NCI-H526 (cell line): ENCODE measurements at regions not wholly inside any gene's neighbourhood (a gene's known extent, or its start where the extent isn't known, plus 50 kb on each side); places are given as distances from the start of the nearest gene placed in this dataset.
A peak's percentile ranks its signal among the peaks of the same experiment; 100 is the strongest.
"Not testable (repeated sequence)": the region's sequence is repeated elsewhere in the genome, so short reads cannot be mapped to it uniquely, and the experiment has no call there.

Experiments used
- DNase-seq, 2 experiments: peaks; one replicate each; lab custom pipeline; 2025; lab: John Stamatoyannopoulos, UW

DNA sequence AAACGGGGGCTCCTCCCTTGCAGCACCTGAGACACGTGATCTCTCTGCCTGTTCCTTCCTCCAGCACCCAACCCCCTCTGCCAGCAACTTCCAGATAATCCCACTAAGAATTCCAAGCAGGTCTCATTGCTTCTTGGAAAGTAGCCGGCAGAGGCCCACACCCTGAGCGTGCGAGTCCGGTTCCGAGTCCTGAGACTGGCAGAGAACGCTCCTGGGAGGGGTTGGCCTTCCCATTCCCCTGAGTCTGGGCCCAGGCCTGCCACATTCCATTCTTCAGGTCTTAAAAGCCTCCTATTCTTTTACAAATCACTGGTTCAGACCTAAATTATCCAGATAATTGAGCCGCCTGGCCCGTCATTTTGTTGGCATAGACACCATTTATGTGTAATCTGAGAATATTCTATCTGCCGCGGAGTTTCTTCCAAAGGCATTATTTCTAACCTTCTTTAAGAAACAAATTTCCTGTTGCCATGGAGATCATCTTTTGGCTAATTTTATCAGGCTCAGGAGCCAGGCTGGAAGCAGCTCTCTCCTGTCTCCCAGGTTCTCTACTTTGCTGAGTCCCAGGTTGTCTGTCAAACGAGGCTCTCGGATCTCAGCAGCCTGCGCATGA lies 165.4 kb downstream of the MYCN start:
- no peak for DNase-seq

DNA sequence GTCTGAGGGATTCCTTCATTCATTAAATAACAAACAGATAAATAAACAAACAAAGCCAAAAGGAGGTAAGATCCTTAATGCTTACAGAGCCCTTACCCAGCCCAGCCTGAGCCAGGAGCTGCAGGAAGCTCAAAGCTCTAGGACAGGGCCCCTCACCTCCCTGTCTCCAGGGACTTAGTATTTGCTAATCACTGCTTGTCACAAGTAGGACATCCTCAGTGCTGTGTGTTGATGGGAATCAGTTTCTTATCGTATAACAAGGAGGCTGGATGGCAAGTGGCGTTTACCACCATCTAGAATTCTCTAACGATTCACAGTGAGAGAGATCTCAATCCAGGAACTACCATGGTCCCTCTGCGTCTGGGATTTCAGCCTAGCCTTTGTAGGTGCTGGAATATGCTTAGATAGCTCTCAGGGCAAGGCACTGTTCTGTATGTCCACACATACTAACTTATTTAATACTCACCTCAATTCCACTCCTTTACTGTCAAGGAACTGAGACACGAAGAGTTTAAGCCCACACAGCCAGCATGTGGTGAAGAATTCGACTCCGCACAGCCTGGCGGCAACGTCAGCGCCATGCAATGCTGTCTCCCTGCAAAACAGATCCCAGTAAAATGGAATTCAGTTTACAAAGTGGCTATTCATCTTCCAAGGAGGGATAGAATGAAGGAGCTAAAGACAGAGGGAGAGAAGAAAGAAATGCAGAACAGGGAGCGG lies 164.8 kb downstream of the MYCN start:
- no peak for DNase-seq

DNA sequence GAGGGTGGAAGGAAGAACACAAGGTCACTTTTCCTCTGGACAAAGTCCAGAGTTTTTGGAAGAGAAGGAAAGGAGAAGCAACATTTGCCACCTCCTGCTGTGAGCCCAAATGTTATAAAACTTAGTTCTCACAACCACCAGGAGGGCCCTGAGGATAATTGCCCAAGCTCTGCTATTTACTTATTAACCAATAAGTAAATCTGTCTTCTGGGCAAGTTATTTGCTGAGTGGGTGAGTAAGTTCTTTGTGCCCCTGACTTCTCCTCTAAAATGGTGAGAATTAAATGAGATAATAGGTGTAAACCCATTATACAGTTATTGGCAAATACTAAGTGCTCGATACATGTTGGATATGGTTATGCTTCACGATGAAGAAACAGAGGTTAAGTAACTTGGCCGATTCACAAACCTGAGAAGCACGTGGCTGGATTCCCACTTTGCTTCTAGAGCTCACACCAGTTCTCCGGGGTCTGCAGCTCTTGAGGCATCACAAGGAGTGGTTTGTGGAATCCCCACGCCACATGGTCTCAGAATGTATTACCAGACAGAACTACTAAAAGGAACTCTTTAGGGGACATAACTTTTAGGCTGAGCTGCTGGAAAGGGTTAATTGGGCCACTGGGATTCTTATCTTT lies 164.1 kb downstream of the MYCN start:
- DNase-seq, result no peak

DNA sequence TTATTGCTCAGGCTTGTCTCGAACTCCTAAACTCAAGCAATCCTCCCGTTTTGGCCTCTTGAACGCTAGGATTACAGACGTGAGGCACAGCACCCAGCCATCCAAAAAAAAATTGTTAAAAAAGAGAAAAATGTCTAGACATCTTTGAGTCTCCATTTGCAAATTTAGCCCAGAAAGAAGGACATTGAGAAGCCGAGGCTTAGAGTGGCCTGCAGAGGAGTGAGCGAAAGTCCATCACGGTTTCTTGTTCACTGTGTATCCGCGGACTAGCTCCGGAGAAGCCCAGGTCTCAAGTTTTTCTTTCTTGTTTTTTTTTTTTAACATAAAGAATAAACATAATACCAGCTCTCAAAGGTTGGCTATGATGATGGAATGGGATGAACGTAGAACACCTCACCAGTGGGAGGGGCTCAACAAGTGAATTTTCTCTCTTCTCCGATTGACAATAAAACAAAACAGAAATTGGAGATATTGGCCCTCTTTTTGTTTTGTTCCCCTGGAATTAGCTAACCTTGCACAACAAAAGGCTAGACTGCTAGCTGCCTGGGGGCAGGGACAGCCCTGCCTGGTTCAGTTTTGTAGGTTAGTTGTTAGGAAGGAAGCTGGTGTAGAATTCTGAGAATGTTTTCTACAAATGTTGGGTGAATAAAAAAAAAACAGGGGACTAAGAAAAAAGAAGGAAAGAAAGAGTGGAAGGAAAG lies 163.4 kb downstream of the MYCN start:
- no peak for DNase-seq

DNA sequence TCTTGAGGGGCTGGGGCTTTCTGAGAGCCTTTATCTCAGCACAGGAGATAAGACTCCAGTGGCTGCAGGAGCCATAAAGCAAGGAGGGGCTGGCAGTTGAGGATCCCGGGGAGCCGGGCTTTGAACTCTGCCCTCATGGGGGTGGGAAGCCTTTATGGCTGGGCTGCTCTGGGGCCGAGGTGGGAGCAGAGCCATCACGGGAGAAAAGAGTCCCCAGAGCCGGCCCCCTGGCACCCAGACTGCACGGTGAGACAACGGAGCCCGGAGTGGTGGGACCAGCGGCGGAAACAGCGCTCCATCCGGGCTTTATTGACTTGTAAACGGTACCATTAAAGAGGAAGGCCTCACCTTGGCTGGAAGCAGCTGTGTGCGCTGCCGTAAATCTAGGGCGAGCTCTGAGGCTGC lies 162.6 kb downstream of the MYCN start:
- DNase-seq, result no peak

DNA sequence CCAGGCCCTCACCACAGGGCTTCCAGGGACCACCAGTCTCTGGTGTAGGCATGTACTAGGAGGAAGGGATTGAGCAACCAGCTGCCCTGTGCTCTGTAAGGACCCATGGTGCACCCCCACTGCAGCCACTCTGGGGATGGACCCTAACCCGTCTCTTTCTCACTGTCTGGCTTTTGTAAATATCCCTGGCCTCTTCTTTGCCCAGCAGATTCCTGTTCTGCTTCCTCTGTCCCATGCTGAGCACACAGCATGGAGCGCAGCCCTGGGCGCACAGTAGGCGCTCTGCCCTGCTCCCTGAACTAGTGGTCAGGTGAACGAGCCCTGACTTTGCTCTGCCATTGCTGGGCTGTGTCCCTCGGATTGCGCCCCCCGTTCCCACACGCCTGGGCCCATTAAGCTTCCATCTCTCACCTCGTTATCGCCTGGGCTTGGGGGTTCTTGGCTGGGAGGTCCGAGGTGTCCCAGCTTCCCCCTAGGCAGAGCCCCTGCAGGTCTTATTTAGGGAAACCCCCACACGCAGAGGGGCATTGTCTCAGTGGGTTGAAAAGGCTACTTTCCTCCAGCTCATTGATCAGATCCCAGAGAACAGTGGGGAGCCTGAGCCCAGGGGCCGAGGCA lies 162.1 kb downstream of the MYCN start:
- DNase-seq, result no peak

DNA sequence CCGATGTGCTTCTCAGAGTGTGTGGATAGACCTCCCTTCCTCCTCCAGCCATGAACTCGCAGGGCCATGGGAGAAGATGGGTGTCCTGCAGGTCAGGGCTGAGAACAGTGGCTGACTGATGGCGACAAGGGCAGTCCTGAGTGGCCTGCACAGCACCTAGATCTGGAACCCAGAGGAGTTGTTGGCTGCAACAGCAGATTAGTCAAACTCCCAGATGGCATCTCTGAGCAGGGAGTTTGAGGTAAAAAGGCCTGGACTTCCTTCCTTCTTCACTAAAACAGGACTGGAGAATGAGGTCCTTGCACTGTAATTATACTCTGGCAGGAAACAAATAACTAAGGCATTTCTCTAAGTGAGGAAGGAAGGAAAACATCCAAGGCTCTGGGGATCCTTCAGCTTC lies 160.8 kb downstream of the MYCN start:
- no peak for DNase-seq

DNA sequence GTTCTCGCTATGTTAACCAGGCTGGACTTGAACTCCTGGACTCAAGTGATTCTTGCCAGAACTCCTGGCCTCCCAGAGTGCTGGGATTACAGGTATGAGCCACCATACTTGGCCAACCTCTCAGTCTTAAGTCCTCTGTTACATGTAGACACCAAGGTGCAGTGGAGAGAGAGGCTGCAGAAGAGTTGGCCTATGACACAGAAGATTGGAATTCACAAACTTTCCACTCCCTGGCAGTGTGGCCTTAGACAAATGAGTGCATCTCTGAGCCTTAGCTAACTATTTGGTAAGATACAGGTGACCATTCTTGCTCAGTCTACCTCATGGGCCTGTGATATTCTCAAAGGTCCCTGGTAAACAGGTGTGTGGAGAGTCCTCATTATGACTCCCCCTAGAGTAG lies 159.7 kb downstream of the MYCN start:
- DNase-seq, result no peak

DNA sequence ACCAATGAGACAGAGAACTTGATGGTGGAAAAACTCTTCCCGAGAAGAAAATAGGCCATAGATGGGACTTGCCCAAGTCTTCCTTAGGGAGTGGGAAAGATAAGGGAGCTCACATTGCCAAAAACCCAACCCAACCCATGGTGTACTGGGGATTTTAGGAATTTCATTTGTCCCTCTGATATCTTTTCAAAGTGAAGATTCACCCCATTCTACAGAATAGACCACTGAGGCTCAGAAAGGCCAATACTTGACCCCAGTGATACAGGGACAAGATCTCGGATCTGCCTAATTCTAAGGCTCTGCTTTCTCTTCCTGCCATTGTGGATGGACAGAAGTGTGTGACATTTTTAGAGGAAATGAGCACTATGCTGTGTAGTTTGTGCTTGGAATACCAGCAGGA lies 159.0 kb downstream of the MYCN start:
- no peak for DNase-seq

DNA sequence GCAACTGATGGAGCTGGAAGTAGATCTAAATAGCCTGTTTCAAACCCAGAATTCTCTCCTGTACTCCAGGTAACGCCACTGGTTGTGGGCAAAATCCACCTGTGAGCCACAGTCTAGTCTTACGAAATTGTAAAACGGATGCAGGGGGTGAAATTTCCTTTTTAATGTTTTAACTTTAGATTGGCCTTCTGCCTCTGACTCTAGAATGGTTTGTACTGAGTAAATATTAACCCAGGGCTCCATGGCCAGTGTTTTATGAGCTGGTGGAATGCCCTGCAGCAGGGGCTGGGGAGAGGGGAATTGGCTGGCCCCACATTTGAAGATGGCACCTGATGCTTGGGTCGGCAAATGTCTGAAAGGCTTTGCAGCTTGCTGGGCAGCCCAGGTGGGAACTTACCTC lies 156.6 kb downstream of the MYCN start:
- DNase-seq, result peak; percentile 98 to 99

DNA sequence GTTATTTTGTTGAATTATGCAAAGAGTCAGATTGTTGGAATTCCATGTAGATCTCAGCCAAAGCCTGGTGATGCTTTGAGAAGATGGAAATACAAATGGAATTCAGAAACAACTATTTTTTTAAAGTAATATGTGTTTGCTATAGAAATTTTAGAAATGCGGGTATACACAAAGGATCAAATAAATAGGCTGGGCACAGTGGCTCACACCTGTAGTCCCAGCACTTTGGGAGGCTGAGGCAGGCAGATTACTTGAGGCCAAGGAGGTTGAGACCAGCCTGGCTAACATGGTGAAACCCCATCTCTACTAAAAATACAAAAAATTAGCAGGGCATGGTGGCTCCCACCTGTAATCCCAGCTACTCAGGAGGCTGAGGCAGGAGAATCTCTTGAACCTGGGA lies 155.1 kb downstream of the MYCN start:
- DNase-seq, result not testable (repeated sequence)

DNA sequence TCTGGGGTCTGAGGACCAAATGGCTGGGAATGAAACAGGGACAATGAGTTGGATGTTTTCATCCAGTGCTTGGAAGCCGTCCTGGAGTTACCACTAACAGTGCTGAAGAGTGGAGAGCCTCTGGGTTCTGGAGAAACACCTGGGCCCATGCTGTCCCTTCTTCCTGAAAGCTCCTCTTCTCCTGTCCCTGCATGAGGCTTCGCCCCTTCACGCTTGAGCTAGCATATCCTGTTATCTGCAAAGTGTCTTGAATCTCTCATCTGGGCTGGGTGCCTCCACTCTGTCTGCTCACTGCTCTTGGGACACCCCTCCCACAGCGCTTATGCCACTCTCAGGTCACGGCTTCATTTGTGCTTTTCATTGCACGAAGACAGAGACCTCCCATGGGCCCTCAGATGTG lies 154.5 kb downstream of the MYCN start:
- DNase-seq, result peak; percentile 100

DNA sequence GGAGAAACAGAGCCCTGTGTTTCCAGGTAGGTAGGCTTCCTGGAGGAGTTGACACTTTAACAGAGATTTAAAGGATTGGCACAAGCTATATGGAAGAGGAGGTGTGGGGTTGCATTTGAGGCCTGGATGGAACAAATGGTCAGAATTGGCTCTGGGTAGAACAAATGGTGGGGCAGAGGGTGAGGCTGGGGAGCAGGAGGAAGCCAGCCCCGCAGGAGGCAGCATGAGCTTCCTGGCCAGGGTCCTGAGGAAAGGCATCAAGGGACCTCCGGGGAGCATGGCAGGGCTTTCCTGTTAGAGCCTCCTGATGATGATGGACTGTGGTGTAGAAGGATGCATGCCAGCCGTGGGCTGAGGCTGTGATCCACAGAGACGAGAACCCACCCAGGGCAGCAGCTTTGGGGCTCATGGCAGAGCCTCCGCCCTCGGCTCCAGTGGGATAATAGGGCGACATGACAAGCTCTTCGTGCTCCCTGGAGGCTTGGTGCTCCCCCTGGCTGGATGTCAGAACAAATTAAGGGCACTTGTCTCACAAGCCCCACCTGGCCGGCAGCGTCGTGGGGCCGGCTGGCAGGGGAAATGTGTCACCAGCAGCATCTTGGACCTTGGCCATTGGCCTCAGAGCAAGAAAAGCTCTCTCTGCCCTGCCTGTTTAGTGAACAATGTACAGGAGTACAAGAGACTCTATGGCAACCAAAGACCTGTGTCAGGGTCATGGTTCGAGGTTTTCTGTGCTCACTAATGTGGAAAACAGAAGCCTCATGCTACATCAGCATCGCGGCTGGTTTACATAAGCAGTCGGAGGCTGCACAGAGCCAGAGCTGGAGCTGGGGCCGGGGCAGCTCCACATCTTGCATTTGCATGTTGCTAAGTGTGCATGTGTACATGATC lies 153.5 kb downstream of the MYCN start:
- DNase-seq, result peak; percentile 100

DNA sequence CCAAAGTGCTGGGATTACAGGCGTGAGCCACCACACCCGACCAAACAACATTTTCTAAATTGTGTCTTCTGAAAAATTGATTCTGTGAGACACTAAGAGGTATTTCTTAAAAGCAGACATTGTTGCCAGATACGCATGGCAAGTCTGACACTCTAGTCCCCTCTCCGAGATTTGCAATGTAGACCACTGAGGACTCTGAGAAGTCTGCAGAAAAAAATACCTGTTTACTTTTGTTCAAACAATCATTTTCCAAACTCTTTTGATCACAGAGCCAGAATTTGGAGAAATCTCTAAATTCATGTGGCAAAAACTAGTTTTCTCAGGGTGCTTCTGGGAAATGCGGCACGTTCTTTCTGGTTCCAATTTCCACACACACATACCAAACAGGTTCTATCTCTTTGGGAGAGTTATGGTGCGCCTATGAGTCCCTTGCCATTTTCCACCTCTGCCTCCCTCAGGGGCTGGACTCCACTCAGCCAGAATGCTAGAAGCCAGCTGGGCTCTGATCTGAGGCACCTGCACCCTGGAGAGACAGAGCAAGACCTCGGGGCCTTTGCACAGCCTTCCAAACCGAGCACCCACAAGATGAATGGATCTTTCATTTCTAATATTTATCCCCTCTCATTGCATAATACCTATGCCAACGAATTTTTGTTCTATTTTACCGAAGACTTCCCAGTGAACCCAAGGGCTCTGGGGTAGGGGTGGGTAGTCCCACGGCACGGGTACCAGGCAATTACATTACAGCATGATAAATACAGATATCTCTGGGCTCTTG lies 152.7 kb downstream of the MYCN start:
- peak in 1 of 2 experiments; percentile 98 for DNase-seq

DNA sequence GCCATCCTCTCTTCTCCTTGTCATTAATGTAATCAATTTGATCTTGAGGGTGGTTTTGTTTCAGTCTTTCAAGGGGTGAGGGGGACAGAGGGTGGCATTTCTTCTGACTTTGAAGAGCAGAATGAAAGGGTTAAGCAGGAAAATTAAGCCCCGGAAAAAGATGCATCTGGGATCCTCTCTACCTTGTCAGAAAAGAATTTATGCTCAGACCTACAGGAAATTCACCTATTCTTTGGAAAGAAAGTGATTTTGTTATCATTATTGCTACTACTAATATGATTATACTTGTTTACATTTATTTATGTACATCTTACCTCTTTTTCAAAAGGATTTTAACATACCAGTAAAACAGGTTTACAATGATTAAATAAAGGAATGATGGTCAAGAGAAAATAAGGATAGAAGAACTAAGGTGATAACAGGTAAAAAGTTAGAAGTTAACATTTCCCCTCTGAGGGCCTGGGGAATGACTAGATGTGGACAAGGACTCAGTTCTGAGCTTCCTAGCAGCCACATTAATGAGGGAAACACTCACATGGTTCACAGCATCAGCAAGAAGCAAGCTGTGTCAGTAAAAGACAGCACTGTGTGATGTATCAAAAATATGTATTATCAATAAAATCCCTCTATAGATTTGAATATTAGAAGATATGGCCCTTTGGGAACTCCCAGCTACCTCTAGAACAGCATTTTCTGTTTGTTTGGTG lies 151.4 kb downstream of the MYCN start:
- peak; percentile 96 to 98 for DNase-seq

DNA sequence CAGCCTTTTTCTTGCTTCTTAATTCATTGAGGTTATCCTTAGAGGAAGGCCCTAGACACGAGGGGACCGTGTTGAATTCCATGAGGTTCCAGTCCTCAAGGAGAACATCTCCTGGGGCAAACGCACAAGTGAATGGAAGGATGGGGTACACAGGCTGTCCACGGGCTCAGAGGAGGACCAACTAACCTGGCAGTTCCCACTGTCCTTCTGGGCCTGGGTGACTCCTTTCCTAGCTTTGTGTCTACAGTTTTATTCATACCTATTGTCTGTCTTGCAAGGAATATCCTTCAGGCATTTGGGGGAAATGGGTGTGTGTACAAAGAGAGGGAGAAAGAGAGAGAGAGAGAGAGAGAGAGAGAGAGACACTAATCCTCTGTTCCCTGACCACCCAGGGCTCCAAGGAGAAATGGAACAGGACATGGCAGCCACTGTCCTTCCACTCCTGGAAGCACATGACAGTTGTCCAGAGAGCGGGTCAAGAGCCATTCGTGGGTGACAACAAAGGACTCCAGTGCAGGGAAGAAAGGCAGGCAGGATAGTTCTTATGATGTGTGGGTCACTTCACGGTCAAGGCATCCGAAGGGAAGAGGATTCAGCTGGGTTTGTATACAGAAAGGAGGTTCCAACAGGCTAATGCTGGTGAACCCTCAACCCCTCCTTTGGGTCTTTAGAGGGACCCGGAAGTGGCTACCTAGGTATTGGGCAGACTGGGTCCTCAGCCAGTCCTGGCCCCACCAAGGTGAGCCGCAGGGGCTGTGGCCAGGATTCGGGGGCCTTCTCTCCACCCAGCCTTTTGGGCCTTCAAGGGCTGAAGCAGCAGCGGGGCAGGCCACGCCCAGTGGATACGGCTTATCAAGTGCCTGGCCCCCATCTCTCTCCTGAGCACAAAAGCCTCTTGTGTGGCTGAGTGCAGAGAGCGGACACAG lies 150.6 kb downstream of the MYCN start:
- peak in 1 of 2 experiments; percentile 99 for DNase-seq

DNA sequence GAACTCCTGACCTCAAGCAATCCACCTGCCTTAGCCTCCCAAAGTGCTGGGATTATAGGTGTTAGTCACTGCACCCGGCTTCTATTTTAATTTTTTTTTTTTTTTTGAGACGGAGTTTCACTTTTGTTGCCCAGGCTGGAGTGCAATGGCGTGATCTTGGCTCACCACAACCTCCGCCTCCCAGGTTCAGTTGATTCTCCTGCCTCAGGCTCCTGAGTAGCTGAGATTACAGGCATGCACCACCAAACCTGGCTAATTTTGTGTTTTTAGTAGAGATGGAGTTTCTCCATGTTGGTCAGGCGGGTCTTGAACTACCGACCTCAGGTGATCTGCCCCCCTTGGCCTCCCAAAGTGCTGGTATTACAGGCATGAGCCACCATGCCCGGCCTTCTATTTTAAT lies 149.1 kb downstream of the MYCN start:
- DNase-seq, result not testable (repeated sequence)

DNA sequence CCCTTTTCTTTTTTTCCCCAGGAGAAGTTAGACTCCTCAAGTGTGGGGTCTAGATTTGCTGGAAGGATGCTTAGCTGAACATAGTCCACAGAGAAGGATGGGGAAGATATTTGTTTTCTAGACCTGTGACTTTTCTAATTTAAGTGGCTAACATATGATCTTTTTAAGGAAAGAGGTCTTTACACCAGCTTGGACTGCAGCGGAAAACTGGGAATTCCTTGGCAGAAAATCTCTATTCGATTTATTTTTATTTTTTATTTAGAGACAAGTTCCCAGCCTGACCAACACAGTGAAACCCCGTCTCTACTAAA lies 148.4 kb downstream of the MYCN start:
- DNase-seq, result no peak
